Smooth muscle cell (in vitro differentiated cells): ENCODE measurements at regions not wholly inside any gene's neighbourhood (a gene's known extent, or its start where the extent isn't known, plus 50 kb on each side); places are given as distances from the start of the nearest gene placed in this dataset.

ENCODE experiments used
- DNase-seq: peaks from one replicate; lab custom pipeline; 2025; ENCODE audit not compliant: unreplicated experiment; lab: John Stamatoyannopoulos, UW
- H2AFZ ChIP-seq: fragments of 200-600 bp; sonication (generic); 2 replicates; pipeline ENCODE4 v1.6.0; 2016; ENCODE audit warnings: antibody characterized with exemption, low read depth, mild to moderate bottlenecking
- H3F3A ChIP-seq: fragments of 200-600 bp; sonication (generic); 2 replicates; pipeline ENCODE4 v1.6.0; 2017; ENCODE audit warnings: antibody characterized with exemption, low read depth
- H3K27ac ChIP-seq: fragments of 200-600 bp; sonication (generic); 2 replicates; pipeline ENCODE4 v1.5.1; 2016; ENCODE audit warnings: low read depth, mild to moderate bottlenecking
- H3K27me3 ChIP-seq: fragments of 200-600 bp; sonication (generic); 2 replicates; pipeline ENCODE4 v1.6.1; 2016; ENCODE audit warnings: low read depth, mild to moderate bottlenecking
- H3K36me3 ChIP-seq: fragments of 200-600 bp; sonication (generic); 2 replicates; pipeline ENCODE4 v1.5.1; 2016; ENCODE audit warnings: low read depth
- H3K4me1 ChIP-seq: fragments of 200-600 bp; sonication (generic); 2 replicates; pipeline ENCODE4 v1.5.1; 2016; ENCODE audit warnings: low read depth
- H3K4me2 ChIP-seq: fragments of 200-600 bp; sonication (generic); 2 replicates; pipeline ENCODE4 v1.6.0; 2016; ENCODE audit warnings: mild to moderate bottlenecking
- H3K4me3 ChIP-seq: fragments of 200-600 bp; sonication (generic); 2 replicates; pipeline ENCODE4 v1.5.1; 2016; ENCODE audit warnings: mild to moderate bottlenecking
- H3K79me2 ChIP-seq: fragments of 200-600 bp; sonication (generic); 2 replicates; pipeline ENCODE4 v1.6.0; 2016; ENCODE audit warnings: low read depth, mild to moderate bottlenecking
- H3K9ac ChIP-seq: fragments of 200-600 bp; sonication (generic); 2 replicates; pipeline ENCODE4 v1.6.0; 2016; ENCODE audit warnings: low read depth
- H3K9me3 ChIP-seq: fragments of 200-600 bp; sonication (generic); replicated peaks from 2 replicates; pipeline ENCODE4 v1.5.1; 2016; ENCODE audit warnings: low read depth
- H4K20me1 ChIP-seq: fragments of 200-600 bp; sonication (generic); 2 replicates; pipeline ENCODE4 v1.6.0; 2016; ENCODE audit warnings: low read depth
- WGBS: methylation state at CpG from one replicate; pipeline ENCODE4 v1.1.7; 2016; ENCODE audit warnings: low lambda C conversion rate; 5-methylcytosine and 5-hydroxymethylcytosine counted together
- TF ChIP-seq, protein P1 (sequence below): fragments of 200-600 bp; sonication (generic); IDR thresholded peaks from 2 replicates; pipeline ENCODE4 v1.5.1; 2017; ENCODE audit warnings: borderline replicate concordance, mild to moderate bottlenecking, antibody characterized with exemption; ENCODE audit not compliant: insufficient read depth, poor library complexity, severe bottlenecking

DNA sequence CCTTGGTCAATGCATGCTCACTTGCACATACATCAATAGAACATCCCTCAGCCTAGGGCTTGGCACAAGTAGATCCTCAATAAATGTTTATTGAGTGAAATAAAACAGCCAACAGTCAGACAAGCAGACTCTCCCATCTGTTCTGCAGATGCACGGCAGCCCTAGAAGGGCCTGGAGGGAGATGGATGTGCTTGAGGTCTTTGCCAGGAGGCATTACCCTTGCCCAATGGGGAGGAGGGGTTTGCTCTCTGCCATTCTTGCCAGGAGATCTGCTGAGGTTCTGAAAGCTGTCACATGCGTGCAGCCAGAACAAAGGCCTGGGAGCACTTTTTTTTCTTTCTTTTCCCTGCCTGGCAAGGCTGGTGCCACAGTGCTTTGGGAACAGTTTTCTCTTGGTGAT lies 349.3 kb upstream of the THRB start:
- no peak overlapping the region for H3K27ac ChIP-seq
- no peaks in the 10 kb centered on the region for H4K20me1 ChIP-seq
- H2AFZ ChIP-seq, result no peak overlapping the region
- no peaks in the 10 kb centered on the region for H3K79me2 ChIP-seq
- no peaks in the 10 kb centered on the region for H3F3A ChIP-seq
- H3K9me3 ChIP-seq, result no peaks in the 10 kb centered on the region
- no peak overlapping the region for H3K4me3 ChIP-seq
- TF ChIP-seq, protein P1, sequence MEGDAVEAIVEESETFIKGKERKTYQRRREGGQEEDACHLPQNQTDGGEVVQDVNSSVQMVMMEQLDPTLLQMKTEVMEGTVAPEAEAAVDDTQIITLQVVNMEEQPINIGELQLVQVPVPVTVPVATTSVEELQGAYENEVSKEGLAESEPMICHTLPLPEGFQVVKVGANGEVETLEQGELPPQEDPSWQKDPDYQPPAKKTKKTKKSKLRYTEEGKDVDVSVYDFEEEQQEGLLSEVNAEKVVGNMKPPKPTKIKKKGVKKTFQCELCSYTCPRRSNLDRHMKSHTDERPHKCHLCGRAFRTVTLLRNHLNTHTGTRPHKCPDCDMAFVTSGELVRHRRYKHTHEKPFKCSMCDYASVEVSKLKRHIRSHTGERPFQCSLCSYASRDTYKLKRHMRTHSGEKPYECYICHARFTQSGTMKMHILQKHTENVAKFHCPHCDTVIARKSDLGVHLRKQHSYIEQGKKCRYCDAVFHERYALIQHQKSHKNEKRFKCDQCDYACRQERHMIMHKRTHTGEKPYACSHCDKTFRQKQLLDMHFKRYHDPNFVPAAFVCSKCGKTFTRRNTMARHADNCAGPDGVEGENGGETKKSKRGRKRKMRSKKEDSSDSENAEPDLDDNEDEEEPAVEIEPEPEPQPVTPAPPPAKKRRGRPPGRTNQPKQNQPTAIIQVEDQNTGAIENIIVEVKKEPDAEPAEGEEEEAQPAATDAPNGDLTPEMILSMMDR, result no peak
- no peak overlapping the region for H3K9ac ChIP-seq
- no peak overlapping the region for H3K4me2 ChIP-seq
- no peak for DNase-seq
- no peaks in the 10 kb centered on the region for H3K4me1 ChIP-seq
- H3K36me3 ChIP-seq, result no peaks in the 10 kb centered on the region
- no peaks in the 10 kb centered on the region for H3K27me3 ChIP-seq
- 85% methylated on average over 2 of the region's 2 CpGs for WGBS

DNA sequence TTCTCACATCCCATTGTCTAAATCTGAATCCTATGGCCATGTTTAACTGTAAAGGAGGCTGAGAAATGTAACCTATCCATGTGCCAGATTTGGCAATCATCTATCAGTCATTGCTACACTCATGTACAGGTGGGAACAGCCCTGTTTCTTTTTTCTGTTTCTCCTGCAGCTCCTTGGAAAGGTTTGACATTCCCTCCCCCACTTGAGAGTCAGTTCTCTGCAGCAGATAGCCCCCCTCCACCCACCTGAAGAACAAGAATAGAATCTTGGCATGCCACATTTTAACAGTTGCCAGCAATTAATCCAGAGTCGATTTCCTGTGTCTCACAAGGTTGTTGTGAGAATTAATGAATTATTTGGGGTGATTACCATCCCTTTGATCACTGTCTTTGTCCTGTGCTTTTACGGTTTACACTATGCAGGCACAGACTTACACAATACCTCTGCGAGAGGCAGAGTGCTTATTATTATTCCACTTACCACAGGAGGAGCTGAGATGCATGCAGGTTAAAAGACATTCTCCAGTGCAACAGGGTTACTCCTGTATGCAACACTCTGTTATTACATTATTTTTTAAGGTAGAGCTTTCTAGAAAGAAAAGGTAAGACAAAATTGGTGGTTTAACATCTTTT lies 351.0 kb upstream of the THRB start:
- 63% methylated on average over 3 of the region's 3 CpGs for WGBS
- H3K79me2 ChIP-seq, result no peaks in the 10 kb centered on the region
- TF ChIP-seq, protein P1, result no peak
- no peaks in the 10 kb centered on the region for H3F3A ChIP-seq
- H3K4me2 ChIP-seq, result no peak overlapping the region
- H2AFZ ChIP-seq, result no peak overlapping the region
- no peaks in the 10 kb centered on the region for H4K20me1 ChIP-seq
- no peak for DNase-seq
- no peak overlapping the region for H3K4me3 ChIP-seq
- H3K36me3 ChIP-seq, result no peaks in the 10 kb centered on the region
- no peaks in the 10 kb centered on the region for H3K9me3 ChIP-seq
- H3K27me3 ChIP-seq, result no peaks in the 10 kb centered on the region
- H3K9ac ChIP-seq, result no peak overlapping the region
- no peaks in the 10 kb centered on the region for H3K4me1 ChIP-seq
- no peak overlapping the region for H3K27ac ChIP-seq

DNA sequence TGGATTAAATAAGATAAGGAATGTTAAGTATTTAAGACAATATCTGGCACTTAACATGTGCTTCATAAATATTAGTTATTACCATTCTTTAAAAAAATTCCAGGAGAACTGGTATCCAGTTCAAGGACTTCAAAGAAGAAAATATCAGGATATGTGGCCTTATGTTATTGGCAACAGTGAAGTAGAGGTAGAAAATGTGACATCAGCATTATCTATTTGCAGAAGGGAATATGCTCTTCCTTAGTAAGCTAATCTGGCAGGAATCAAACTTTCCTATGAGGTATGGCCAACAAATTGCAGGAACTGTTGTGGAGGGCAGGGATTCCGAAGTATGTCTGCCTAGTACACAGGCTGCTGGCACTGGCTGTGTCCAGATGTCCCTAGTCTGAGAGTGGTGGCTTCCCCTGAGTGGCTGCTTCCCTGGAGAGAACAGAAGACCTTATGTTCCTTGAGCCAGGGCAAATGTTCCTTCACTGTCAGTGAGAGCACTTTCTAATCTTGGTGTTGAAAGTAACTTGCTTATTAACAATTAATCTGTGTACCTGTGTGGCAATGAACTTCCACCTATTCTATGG lies 351.7 kb upstream of the THRB start:
- Histone ChIP-seq H3K27me3 (no peaks in the 10 kb centered on the region), H4K20me1 (no peaks in the 10 kb centered on the region), H3K4me2 (no peak overlapping the region), H3K79me2 (no peaks in the 10 kb centered on the region), H3K27ac (no peak overlapping the region), H3K4me3 (no peak overlapping the region), H3K9ac (no peak overlapping the region), H3F3A (no peaks in the 10 kb centered on the region), H2AFZ (no peak overlapping the region), H3K4me1 (no peaks in the 10 kb centered on the region), H3K36me3 (no peaks in the 10 kb centered on the region), H3K9me3 (no peaks in the 10 kb centered on the region)
- WGBS, result 91% methylated on average over 1 of the region's 1 CpG
- TF ChIP-seq, protein P1, result no peak
- DNase-seq, result no peak

DNA sequence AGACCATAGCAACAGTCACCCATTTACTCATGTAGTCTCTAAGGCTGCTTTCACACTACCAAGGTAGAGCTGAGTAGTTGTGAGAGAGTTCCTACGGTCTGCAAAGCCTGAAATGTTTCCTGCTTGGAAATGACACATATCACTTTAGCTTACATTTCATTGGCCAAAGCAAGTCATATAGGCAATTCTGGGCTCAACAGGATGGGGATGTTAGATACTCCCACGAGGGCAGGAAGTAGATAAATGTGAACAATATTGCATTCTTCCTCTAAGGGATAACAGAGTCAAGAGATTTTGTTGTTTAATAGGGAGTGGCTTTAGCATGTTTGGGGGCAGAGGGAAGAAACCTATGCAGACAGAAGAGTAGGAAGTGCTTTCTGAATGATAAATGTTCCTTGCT lies 355.6 kb upstream of the THRB start:
- H3K9ac ChIP-seq, result no peak overlapping the region
- H3K79me2 ChIP-seq, result no peaks in the 10 kb centered on the region
- TF ChIP-seq, protein P1, result no peak
- no peaks in the 10 kb centered on the region for H3K4me1 ChIP-seq
- H3K27ac ChIP-seq, result no peak overlapping the region
- H3F3A ChIP-seq, result no peaks in the 10 kb centered on the region
- no peak overlapping the region for H3K4me2 ChIP-seq
- no peaks in the 10 kb centered on the region for H3K36me3 ChIP-seq
- peaks cover 3% of the 10 kb centered on the region for H4K20me1 ChIP-seq
- no peaks in the 10 kb centered on the region for H3K27me3 ChIP-seq
- no peak for DNase-seq
- no peaks in the 10 kb centered on the region for H3K9me3 ChIP-seq
- WGBS, result 88% methylated on average over 2 of the region's 2 CpGs
- H2AFZ ChIP-seq, result no peak overlapping the region
- no peak overlapping the region for H3K4me3 ChIP-seq
